ENCODE measurements at regions not wholly inside any gene's neighbourhood (a gene's known extent, or its start where the extent isn't known, plus 50 kb on each side); places are given as distances from the start of the nearest gene placed in this dataset.

DNA sequence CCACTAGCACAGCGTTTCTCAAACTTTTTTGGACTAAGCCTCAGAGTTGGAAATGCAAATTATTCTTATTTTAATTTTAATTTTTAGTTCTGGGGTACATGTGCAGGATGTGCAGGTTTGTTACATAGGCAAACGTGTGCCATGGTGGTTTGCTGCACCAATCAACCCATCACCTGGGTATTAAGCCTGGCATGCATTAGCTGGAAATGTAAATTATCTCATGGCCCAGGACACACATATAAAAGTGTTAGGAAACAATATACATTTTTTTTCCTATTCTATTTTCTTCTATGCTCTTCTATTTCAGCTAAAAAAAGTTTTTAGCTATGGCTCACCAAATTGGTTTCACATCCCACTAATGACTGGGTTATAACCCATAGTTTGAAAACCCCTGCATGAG is 73.3 kb upstream of the LRIG1 start:
- no peak overlapping the region for H3K4me2 ChIP-seq (ENCODE audit: insufficient read depth, low read length)
- FAIRE-seq (no peak), DNase-seq (ENCODE audit: extremely low read depth in 1 of 4, low spot score in 3 of 4) (no peak), ATAC-seq (no peak)
- H3K9ac ChIP-seq (ENCODE audit: insufficient read depth in 1 of 2, low read depth in 2 of 2, low read length in 2 of 2), result no peak overlapping the region
- in situ Hi-C loops (cut with MboI) (no loop called here), intact Hi-C loops (cut with micrococcal nuclease) (no loop called here)
- TF ChIP-seq, protein P1, sequence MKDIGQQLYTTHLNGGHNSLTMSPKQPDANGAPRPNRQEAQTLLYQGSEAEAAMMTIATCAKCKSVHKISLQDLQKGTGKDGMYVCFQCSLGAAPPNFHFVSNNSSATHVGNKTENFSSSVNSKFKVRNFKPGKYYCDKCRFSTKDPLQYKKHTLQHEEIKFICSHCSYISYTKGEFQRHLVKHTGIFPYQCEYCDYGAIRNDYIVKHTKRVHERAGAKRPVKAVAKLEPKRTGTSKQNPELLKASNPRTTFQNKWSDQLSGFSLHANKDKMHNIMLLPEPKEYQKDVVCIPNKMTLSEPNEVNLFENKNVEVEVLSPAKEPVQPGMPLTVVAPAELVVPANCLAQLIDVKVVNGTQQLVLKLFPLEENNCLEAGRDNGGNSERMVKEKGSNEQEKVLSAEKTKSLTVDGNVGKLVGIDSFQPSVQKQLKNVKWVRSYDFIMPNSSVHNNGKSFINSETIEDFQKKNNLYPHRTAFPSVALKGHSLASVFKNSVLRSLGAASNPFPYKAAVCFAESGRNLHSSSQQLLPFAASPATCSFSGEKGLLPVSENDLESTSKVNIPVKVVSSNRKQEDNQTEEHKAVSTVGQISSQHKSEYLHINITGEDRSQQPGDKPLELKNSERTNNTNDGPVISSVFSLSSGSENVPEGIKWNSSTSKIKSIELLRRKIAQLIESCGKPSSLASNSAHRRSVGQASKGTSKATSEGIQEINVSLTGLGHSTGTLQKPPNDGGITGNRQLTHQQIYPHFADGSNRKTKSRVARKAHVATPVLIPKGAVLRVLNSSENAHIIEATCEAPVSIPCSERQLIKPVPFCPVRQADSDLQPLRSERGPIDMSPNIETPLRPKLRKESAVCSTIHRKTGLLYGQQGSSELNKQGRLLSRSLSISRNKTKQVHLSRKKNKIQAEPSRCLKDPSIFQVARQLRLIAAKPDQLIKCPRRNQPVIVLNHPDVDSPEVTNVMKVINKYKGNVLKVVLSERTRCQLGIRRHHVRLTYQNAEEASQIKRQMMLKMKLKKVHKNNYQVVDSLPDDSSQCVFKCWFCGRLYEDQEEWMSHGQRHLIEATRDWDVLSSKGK (CRISPR knock-in tag; IDR thresholded peaks at IDR 0.05), result no peak
- TF ChIP-seq RFX1 (IDR thresholded peaks at IDR 0.05) (no peak), MYC (IDR thresholded peaks at IDR 0.05; ENCODE audit: low read depth, low read length) (no peak), MYC (CRISPR knock-in tag; IDR thresholded peaks at IDR 0.05; ENCODE audit: borderline replicate concordance, low read depth) (no peak), ETS2 (tag; IDR thresholded peaks at IDR 0.05; ENCODE audit: borderline replicate concordance, poor library complexity, severe bottlenecking) (no peak), SMC3 (conservative IDR thresholded peaks at IDR 0.05; ENCODE audit: insufficient read depth, low read depth, low read length) (no peak), ATF2 (CRISPR knock-in tag; IDR thresholded peaks at IDR 0.05) (no peak), CCAR2 (IDR thresholded peaks at IDR 0.05; ENCODE audit: low read depth, low read length) (no peak)
- TF ChIP-seq, protein P2, sequence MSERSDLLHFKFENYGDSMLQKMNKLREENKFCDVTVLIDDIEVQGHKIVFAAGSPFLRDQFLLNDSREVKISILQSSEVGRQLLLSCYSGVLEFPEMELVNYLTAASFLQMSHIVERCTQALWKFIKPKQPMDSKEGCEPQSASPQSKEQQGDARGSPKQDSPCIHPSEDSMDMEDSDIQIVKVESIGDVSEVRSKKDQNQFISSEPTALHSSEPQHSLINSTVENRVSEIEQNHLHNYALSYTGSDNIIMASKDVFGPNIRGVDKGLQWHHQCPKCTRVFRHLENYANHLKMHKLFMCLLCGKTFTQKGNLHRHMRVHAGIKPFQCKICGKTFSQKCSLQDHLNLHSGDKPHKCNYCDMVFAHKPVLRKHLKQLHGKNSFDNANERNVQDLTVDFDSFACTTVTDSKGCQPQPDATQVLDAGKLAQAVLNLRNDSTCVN (CRISPR knock-in tag; IDR thresholded peaks at IDR 0.05), result no peak
- no peak overlapping the region for H3K27ac ChIP-seq (ENCODE audit: extremely low read depth, low read depth, low read length)
- H3K27me3 ChIP-seq (ENCODE audit: control insufficient read depth in 2 of 2, insufficient read depth in 2 of 2, low read length in 2 of 2), result no peaks in the 10 kb centered on the region
- CTCF ChIA-PET (ENCODE audit: low intra/inter-chr PET ratio), result no interaction called here
- BruUV-seq (replicated peaks), result no TSS peak
- H3K36me3 ChIP-seq (ENCODE audit: control insufficient read depth, insufficient read depth, low read length), result no peaks in the 10 kb centered on the region
- POLR2A ChIA-PET, result no interaction called here
- no peaks in the 10 kb centered on the region for H3K9me1 ChIP-seq (ENCODE audit: control insufficient read depth, insufficient read depth, low read length)
- H2AFZ ChIP-seq (ENCODE audit: low read depth, low read length), result no peak overlapping the region
- H3K79me2 ChIP-seq (ENCODE audit: control insufficient read depth, insufficient read depth, low read length), result no peaks in the 10 kb centered on the region
- H3K4me1 ChIP-seq (replicated peaks in 1 of 2; ENCODE audit: control insufficient read depth in 2 of 2, insufficient read depth in 2 of 2, low read length in 2 of 2), result no peaks in the 10 kb centered on the region
- H4K20me1 ChIP-seq (replicated peaks; ENCODE audit: control insufficient read depth, insufficient read depth, low read length), result no peaks in the 10 kb centered on the region
- no peak overlapping the region for H3K4me3 ChIP-seq
- 0% methylated on average over 2 of the region's 2 CpGs for WGBS (ENCODE audit: insufficient coverage, low coverage, missing lambda C conversion rate)
- H3K9me3 ChIP-seq (replicated peaks; ENCODE audit: control insufficient read depth, insufficient read depth, low read depth, low read length), result no peaks in the 10 kb centered on the region
